ENCODE measurements at regions not wholly inside any gene's neighbourhood (a gene's known extent, or its start where the extent isn't known, plus 50 kb on each side); places are given as distances from the start of the nearest gene placed in this dataset.

GRCh38 chr5:74040065-74040551 lies 414.1 kb downstream of the ARHGEF28 start:
- peak; percentile 92 for DNase-seq

DNA sequence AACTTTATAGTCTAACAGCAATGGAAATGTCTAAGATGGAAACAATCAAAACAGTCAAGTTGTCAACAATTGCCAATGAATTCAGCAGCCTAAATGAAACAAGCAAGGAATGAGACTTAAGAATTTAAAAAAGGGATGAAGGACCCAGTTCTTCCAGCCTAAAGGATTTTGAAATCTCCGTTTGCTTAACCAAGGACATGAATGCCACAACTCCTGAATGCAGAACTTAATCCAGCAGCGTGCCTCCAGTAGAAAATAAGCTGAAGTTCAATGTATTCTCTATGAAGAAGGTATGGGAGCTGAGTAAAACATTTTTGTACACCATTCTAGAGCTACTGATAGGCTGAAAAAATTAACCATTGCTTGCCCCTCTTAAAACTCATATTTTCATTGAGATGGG lies 411.3 kb downstream of the ARHGEF28 start:
- DNase-seq, result no peak

DNA sequence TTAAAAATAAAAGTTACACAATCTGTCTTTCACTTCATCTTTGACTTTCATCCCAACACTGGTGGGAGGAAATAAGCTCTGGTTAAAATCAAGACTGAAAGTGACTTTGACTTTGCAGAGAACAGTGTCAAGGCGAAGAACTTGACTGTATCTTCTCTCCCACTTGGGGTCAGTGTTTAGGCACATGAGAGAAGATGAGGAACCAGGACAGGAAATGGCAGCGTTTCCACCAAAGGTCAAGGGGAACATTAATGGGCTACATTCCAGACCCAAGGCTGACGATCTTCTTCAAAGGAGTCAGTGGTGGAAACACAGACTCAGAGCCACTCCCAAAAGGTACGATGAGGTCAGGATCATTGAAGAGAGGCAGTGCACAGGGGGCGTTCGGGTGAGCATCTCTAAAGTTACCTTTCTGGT lies 409.5 kb downstream of the ARHGEF28 start:
- peak; percentile 65 for DNase-seq

DNA sequence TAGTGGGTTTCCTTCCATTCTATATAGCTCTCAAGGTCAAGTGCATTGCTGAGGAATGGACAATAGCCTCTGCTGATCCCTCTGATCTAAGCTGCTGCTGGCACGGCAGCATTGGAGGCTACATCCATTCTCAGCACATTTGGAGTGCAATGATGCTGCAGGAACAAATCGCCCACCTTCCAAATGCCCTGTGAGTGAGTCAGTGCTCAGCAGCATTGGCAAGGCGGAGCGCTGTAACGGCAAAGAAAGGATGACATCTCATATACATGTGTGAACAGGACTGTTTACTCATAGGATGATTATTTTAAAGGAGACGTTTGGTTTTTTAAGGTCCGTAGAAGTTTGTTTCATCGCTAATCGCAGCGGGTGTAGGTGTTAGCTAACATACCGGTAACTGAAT lies 408.7 kb downstream of the ARHGEF28 start:
- DNase-seq, result peak; percentile 64

GRCh38 chr5:74032617-74033016 lies 406.6 kb downstream of the ARHGEF28 start:
- no peak for DNase-seq

DNA sequence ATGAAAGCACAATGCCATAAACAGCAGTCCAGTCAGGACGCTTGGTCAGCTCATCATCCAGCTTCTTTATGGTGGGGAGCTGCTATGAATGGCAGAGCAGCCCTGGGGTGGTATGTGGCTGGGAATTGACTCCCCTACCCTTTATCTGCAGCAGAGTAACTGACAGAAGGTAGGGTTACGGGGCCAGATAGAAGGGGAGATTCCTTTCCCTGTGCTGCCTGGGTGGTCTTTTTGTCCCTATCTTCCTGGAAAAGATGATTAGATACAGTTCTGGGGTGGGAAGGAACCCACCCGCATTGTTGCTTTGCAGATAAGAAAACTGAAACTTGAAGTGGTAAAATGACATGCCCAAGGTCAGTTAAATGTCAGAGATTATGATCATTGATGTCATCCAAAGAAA lies 405.5 kb downstream of the ARHGEF28 start:
- DNase-seq, result no peak

GRCh38 chr5:74030821-74031220 lies 404.8 kb downstream of the ARHGEF28 start:
- DNase-seq, result no peak

DNA sequence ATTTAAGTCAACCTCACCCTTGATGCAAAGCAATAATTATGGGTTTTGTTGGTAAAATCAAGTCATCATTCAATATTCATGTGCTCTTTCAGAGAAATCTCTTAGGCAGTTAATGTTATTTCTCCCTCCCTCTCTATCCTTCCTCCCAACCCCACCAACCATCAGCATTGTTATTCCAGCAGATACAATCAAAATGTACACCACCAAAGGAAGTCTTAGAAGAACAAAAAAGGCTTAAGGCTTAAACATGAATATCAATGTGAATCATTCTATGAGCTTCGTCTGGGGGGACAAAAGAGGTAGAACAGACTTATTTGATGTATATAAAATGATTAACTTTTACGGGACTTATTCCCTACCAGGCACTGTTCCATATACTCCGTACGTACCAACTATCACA lies 404.4 kb downstream of the ARHGEF28 start:
- DNase-seq, result no peak

DNA sequence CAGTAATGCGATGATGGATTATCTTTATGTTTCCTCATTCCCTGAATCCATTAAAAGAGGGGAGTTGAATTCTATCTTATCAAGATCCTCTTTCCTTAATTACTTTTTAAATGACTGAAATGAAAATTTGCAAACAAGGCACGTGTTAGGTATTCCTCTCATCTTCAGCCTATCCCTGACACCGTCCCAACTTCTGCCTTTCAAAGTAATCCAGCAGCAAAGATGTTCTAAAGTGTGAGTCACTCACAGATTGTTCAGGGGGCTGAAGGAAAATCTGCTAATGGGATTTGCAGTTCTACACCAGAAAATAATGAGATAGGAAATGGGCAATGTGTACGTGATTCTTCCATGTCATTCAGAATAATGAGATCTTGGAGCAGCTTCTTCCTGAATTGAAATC lies 403.0 kb downstream of the ARHGEF28 start:
- no peak for DNase-seq

GRCh38 chr5:74028406-74028805 lies 402.4 kb downstream of the ARHGEF28 start:
- peak; percentile 19 for DNase-seq

DNA sequence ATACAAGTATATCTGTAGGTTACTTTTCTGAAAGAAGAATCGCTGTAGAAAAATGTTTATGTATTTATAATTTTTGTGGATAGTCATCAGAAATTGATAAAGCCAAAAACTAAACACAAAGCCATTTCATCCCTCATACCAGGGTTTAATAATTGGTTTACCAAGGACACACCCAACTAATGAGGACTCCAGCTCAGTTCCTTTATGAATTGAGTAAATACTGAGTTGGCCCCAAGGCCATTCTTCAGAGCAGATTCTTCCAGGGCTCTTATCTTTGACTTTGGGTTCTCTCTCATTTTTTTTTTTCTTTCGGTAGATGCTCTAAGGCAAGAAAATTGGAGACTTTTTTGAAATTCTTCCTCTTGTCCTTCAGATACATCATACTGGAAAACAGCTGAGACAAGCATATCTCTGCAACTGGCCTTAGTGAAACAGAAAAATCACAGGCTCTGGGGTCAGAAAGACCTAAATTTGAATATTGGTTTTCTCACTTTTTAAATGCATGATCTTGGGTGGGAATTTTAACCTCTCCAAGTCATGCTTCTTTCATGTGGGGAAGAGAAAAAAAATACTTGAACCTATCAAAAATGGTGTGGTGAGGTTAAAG lies 401.8 kb downstream of the ARHGEF28 start:
- no peak for DNase-seq

- no peak for DNase-seq
These were observed 400.3 kb downstream of the ARHGEF28 start for GRCh38 chr5:74026310-74026709.

DNA sequence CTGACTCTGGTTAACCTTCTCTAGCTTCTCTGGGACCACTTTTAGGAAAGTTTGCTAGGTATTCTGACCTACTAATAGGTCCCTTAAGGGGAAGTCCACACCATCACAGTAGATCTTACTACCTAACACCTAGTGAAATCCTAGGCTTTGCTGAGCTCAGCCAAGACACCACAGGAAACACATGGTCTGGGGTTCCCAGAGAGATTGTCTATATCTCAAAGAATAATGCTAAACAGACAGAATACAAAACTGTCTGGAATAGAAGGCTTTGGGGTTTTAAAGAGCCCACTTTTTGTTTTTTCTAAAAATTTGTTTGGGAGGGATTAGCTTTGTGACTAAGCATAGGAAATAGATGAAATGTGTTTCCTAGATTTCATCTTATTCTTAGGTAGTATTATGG lies 395.1 kb downstream of the ARHGEF28 start:
- no peak for DNase-seq

DNA sequence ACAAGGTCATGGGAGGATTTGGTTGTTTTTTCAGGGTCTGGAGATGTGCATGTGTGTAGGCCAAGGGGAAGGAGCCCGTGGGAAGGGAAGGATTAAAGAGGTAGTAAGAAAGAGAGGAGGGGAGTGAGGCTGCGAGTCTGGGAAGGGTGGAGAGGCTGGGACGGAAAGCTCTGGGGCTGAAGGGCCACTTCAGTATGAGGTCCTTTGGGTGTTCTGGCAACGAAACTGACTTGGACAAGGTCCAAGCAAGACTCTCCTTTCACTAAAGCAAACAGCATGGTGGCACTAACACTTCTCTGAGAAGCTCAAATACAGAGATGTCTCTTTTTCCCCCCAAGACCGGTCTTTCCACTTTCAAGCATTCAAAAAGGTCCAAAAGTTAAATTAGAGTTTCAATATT lies 394.5 kb downstream of the ARHGEF28 start:
- no peak for DNase-seq

DNA sequence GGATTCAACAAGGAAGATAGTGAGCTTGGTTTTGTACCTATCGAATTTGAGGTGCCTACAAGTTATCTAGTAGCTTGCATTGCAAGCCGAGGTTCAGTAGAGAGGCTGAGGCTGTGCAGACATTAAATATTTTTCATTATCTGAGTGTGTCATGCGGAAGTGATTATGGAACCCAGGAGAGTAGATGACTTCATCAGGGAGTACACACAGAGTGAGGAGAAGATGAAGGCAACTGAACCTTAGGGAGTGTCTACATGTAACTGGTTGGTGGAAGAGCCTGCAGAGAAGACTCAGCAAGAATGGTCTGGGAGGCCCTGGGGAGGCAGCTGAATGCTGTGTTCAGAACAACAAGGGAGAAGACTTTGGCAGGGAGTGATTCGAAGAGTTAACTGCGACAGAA lies 393.9 kb downstream of the ARHGEF28 start:
- DNase-seq, result peak; percentile 14

GRCh38 chr5:74017786-74018211 lies 391.8 kb downstream of the ARHGEF28 start:
- DNase-seq, result peak; percentile 58

DNA sequence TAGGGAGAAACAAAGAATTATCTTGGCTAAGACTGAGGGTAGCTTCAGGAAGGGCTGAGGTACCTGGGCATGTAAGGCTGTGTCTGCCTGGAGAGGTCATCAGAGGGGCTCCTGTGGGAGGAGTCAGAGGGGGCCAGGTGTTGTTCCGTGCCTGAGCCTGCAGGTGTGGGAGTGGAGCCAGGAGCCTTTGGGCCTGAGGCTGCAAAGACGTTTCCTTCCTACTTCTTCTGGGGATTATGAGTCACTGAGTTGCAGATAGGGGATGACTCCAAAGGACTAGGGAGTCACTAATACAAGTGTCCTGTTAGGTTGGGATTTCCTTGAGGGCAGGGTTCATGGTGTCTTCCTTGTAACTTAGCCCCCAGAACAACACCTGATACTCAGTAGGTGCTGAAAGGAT lies 391.1 kb downstream of the ARHGEF28 start:
- peak; percentile 20 for DNase-seq

GRCh38 chr5:74016373-74016772 lies 390.4 kb downstream of the ARHGEF28 start:
- no peak for DNase-seq

DNA sequence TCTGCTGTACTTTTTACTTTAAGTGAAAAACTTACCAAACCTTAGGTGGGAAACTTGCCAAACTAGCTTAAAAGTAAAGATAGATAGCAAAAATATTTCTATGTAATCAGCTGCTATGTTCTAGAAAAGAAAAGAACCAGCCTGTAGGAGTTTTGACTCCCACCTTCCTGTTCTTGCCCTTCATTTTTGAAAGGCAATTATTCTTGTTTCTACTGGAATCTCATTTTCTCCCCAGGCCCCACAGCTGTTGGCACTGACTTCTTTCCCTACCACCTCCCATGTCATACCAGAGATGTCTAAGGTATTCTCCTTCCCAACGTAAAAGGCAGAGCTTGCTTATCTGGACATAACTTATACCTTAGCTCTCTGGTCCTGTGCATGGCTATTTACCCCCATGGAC lies 389.7 kb downstream of the ARHGEF28 start:
- no peak for DNase-seq

DNA sequence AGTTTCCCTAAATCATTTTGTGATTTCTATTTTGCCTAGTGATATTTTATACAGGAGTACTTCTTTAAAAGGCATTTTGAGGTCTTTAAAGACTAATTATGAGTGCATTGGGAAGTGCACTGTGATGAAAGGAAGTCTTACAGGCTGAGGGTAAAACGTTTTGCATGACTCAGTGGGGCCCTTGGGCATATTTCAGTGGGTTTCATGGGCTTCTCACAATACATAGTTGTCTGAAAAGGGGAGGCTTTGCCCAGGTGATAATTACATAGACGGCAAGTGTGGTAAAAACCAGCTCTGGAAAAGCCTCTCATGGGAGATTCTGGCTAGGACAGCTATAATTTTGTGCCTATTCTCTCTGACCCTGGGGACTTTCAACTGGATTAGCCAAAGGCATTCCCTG lies 387.2 kb downstream of the ARHGEF28 start:
- no peak for DNase-seq

- DNase-seq, result peak; percentile 14
These were observed 383.5 kb downstream of the ARHGEF28 start for GRCh38 chr5:74009502-74009901.

DNA sequence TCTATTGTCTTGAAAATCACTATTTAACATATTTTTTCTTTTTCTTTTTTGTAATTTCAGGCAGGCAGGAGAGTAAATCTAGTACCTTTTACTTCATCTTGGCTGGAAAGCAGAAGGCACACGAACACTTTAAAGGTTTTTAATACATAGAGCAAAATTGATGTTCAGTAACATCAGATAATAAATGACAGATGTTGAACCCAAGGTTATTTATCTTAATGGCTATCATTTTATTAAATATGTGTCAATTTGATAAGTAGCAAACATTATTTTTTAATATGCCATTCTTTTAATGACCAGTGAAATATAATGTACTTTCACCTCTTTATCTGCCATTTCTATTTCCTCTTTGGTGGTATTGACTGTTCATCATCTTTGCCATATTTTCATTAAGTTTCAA lies 381.2 kb downstream of the ARHGEF28 start:
- DNase-seq, result no peak

- no peak for DNase-seq
These were observed 373.3 kb downstream of the ARHGEF28 start for GRCh38 chr5:73999297-73999696.

DNA sequence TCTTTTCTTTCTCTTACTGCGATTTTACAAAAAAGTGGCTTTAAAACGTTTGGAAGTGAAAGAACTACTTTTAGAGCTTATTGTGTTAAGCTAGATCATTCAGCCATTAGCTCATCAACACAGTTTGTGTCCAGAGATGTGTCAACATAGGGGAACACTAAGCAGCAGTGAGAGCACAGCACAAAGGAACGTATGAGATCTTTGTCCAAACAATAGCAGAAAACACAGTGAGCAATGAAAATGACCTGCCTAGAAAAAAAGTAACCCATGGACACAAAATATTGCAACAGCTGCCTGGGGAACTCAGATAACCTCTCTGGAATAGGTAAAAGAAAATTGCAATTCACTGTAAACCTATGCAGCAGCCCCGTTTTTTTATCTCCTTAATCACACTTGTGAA lies 372.5 kb downstream of the ARHGEF28 start:
- DNase-seq, result no peak

DNA sequence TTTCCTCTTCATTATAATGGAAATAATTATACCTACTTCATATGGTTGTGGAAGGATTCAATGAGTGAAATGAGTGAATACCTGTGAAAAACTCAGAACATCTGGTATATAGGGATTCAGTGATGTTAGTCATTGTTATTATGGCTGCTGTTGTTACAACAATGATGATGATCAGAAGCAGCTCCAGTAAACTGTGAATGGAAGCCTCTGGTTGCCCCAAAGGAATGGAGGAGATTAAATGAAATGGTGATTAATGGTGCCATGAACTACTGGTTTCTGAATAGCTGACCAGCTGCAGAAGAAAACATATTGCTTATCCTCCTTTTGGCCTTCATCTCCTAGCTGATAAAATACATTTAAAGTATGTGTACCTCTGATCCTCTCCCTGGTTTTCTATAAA lies 372.0 kb downstream of the ARHGEF28 start:
- no peak for DNase-seq

Measured in fibroblast of skin of right biceps (primary cell).